ENCODE measurements at regions not wholly inside any gene's neighbourhood (a gene's known extent, or its start where the extent isn't known, plus 50 kb on each side); places are given as distances from the start of the nearest gene placed in this dataset.

GRCh38 chr1:219489636-219490035 is 123.3 kb downstream of the ZC3H11B start:
- FAIRE-seq, result no peak
- Histone ChIP-seq H3K79me1 (ENCODE audit: low read depth, low read length) (no peaks in the 10 kb centered on the region), H3K36me3 (ENCODE audit: control insufficient read depth in 2 of 4, insufficient read depth in 4 of 4, low read length in 3 of 4) (no peaks in the 10 kb centered on the region), H3K27ac (ENCODE audit: low read depth, low read length) (no peak overlapping the region), H3K23me2 (ENCODE audit: low read depth, low read length) (no peaks in the 10 kb centered on the region), H4K91ac (replicated peaks; ENCODE audit: insufficient read length, low read length) (no peak overlapping the region), H3K14ac (ENCODE audit: insufficient read length) (no peak overlapping the region), H3K4me1 (replicated peaks in 1 of 4; ENCODE audit: control insufficient read depth in 3 of 4, insufficient read depth in 4 of 4, low read length in 3 of 4) (no peaks in the 10 kb centered on the region), H3K27me3 (replicated peaks in 1 of 4; ENCODE audit: control insufficient read depth in 3 of 4, extremely low read depth in 1 of 4, insufficient read depth in 3 of 4, low read length in 3 of 4) (no peaks in the 10 kb centered on the region), H2BK12ac (ENCODE audit: low read depth, low read length) (no peak overlapping the region), H3K9me3 (ENCODE audit: insufficient read depth in 2 of 2, low read depth in 1 of 2, low read length in 1 of 2) (no peaks in the 10 kb centered on the region), H4K5ac (ENCODE audit: insufficient read length, low read depth, low read length) (no peak overlapping the region), H3K23ac (ENCODE audit: insufficient read length) (no peak overlapping the region), H3K56ac (replicated peaks; ENCODE audit: insufficient read length, low read depth, low read length) (no peak overlapping the region), H2BK120ac (replicated peaks; ENCODE audit: low read depth, low read length) (no peak overlapping the region), H4K20me1 (replicated peaks in 1 of 2; ENCODE audit: control insufficient read depth in 1 of 2, insufficient read depth in 2 of 2, low read length in 2 of 2) (no peaks in the 10 kb centered on the region), H3K4ac (replicated peaks; ENCODE audit: insufficient read length, low read depth, low read length) (no peak overlapping the region), H3K79me2 (ENCODE audit: control insufficient read depth in 1 of 2, insufficient read depth in 2 of 2, low read length in 2 of 2) (no peaks in the 10 kb centered on the region), H2AFZ (ENCODE audit: low read length) (no peak overlapping the region; the same call in 1 of the 2 replicates), H3K4me2 (ENCODE audit: insufficient read depth in 1 of 2, low read depth in 2 of 2, low read length in 2 of 2) (no peak overlapping the region), H2BK15ac (ENCODE audit: low read length) (no peak overlapping the region), H3K18ac (ENCODE audit: extremely low read depth, low read length) (no peak overlapping the region), H2BK20ac (ENCODE audit: low read length) (no peak overlapping the region), H4K8ac (ENCODE audit: extremely low read depth, insufficient read depth, low read length) (no peak overlapping the region), H2AK5ac (ENCODE audit: low read depth, low read length) (no peak overlapping the region), H3K9ac (replicated peaks in 1 of 4; ENCODE audit: extremely low read depth in 1 of 4, low read depth in 3 of 4, low read length in 3 of 4) (no peak overlapping the region), H2BK5ac (ENCODE audit: low read depth, low read length) (no peak overlapping the region), H3K4me3 (ENCODE audit: extremely low read depth in 1 of 4, insufficient read depth in 2 of 4, low read depth in 3 of 4, low read length in 4 of 4) (no peak overlapping the region)
- POLR2A ChIA-PET (ENCODE audit: partially characterized antibody), result no interaction called here
- CTCF ChIA-PET (ENCODE audit: partially characterized antibody), result interaction anchor here (1.3 kb wide), 1 partner anchor 73 kb away, joined by 4 read pairs; no protein-coding TSS in a partner anchor
- no peak for DNase-seq (ENCODE audit: low read depth in 1 of 2, low spot score in 2 of 2)
- WGBS, 2 experiments (ENCODE audit: extremely low coverage in 1 of 2, insufficient coverage in 1 of 2, insufficient read length in 1 of 2, insufficient replicate concordance in 2 of 2, low coverage in 1 of 2, low lambda C conversion rate in 2 of 2, missing lambda C conversion rate in 1 of 2), result 94% methylated on average over 2 of the region's 2 CpGs; no CpG with 5 or more reads in 1 of the 2 experiments
- TF ChIP-seq CBX8 (IDR thresholded peaks at IDR 0.05; ENCODE audit: borderline replicate concordance, low read depth, low read length) (no peak), JUN (IDR thresholded peaks at IDR 0.05; ENCODE audit: low read depth, low read length) (no peak), SAP30 (IDR thresholded peaks at IDR 0.05; ENCODE audit: insufficient read depth, insufficient replicate concordance, low read length) (no peak), KDM1A (IDR thresholded peaks at IDR 0.05; ENCODE audit: borderline replicate concordance, low read length) (no peak), EGR1 (IDR thresholded peaks at IDR 0.05; ENCODE audit: borderline replicate concordance, low read depth, low read length) (no peak), SP2 (IDR thresholded peaks at IDR 0.05; ENCODE audit: low read length) (no peak), RBBP5 (IDR thresholded peaks at IDR 0.05; ENCODE audit: borderline replicate concordance, low read depth, low read length) (no peak), CHD1 (IDR thresholded peaks at IDR 0.05; ENCODE audit: low read depth, low read length) (no peak), SRF (IDR thresholded peaks at IDR 0.05; ENCODE audit: low read depth, low read length) (no peak), E2F6 (IDR thresholded peaks at IDR 0.05) (no peak), SUZ12 (IDR thresholded peaks at IDR 0.05; ENCODE audit: low read length) (no peak), CHD2 (IDR thresholded peaks at IDR 0.05; ENCODE audit: low read length) (no peak), SIN3A (conservative IDR thresholded peaks at IDR 0.05 in 1 of 2, IDR thresholded peaks at IDR 0.05 in 1 of 2; ENCODE audit: low read depth in 1 of 2, low read length in 2 of 2) (no peak), POU5F1 (IDR thresholded peaks at IDR 0.05; ENCODE audit: low read depth, low read length) (no peak), ZNF274 (IDR thresholded peaks at IDR 0.05; ENCODE audit: borderline replicate concordance, extremely low read depth, low read length) (no peak)
